Colonic mucosa (tissue), 4 donors: ENCODE measurements at regions not wholly inside any gene's neighbourhood (a gene's known extent, or its start where the extent isn't known, plus 50 kb on each side); places are given as distances from the start of the nearest gene placed in this dataset.
"Not testable (repeated sequence)": the region's sequence is repeated elsewhere in the genome, so short reads cannot be mapped to it uniquely, and the experiment has no call there.

Experiments
- DNase-seq: peaks from one replicate; pipeline ENCODE4 v3.0.0-alpha.2; 2020
- H3K27ac ChIP-seq: fragments of 200-600 bp; one replicate; pipeline ENCODE4 v1.8.0; 2021
- H3K27me3 ChIP-seq: fragments of 200-600 bp; one replicate; pipeline ENCODE4 v1.8.0; 2021
- H3K36me3 ChIP-seq: fragments of 200-600 bp; one replicate; pipeline ENCODE4 v1.8.0; 2021
- H3K4me1 ChIP-seq: fragments of 200-600 bp; one replicate; pipeline ENCODE4 v1.8.0; 2021; ENCODE audit warnings: mild to moderate bottlenecking
- H3K4me3 ChIP-seq: fragments of 200-600 bp; one replicate; pipeline ENCODE4 v1.8.0; 2021
- H3K9ac ChIP-seq, 2 donors: one replicate each; pipeline ENCODE4 v1.7.0; 2013; ENCODE audit warnings: control low read depth in 2 of 2, low read depth in 2 of 2, low read length in 2 of 2
- H3K9me3 ChIP-seq: fragments of 200-600 bp; one replicate; pipeline ENCODE4 v1.8.0; 2021
- intact Hi-C: fragments of 100-400 bp; cut with DNase I; formaldehyde crosslinking; loops from one replicate; pipeline ENCODE4 v1.14.1; 2022
- TF ChIP-seq, protein P1 (sequence below): fragments of 200-600 bp; IDR thresholded peaks from one replicate; pipeline ENCODE4 v1.8.0; 2022; ENCODE audit warnings: antibody characterized with exemption, mild to moderate bottlenecking
- donor health status: healthy.
- donor health status: DM: no; HTN: no; CAD: no.
- donor health status: DM: no; HTN: no; CAD: no.

DNA sequence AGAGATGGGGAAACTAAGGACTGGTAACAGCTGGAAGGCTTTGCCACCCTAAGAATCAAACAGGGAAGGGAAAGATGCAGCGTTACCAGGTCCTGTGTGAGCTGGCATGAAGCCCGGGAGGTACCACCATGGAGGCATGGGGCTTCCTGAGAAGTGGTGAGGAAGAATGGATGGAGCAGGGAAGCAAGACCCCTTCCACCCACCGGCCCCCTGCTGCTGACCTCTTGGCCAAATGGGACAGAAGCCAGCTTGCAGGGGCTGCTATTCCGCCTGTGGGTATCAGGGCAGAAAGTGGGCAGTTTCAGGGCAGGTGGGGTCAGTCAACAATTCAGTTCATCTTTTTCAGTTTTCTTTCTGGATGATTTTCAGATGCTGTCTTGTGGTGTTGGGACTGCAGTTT is 1099.9 kb downstream of the TBC1D22A start:
- no peak for DNase-seq
- Histone ChIP-seq H3K27ac (no peak overlapping the region), H3K9me3 (no peaks in the 10 kb centered on the region), H3K4me3 (no peak overlapping the region), H3K27me3 (no peaks in the 10 kb centered on the region), H3K9ac (no peak overlapping the region), H3K36me3 (no peaks in the 10 kb centered on the region), H3K4me1 (no peaks in the 10 kb centered on the region)
- TF ChIP-seq, protein P1, sequence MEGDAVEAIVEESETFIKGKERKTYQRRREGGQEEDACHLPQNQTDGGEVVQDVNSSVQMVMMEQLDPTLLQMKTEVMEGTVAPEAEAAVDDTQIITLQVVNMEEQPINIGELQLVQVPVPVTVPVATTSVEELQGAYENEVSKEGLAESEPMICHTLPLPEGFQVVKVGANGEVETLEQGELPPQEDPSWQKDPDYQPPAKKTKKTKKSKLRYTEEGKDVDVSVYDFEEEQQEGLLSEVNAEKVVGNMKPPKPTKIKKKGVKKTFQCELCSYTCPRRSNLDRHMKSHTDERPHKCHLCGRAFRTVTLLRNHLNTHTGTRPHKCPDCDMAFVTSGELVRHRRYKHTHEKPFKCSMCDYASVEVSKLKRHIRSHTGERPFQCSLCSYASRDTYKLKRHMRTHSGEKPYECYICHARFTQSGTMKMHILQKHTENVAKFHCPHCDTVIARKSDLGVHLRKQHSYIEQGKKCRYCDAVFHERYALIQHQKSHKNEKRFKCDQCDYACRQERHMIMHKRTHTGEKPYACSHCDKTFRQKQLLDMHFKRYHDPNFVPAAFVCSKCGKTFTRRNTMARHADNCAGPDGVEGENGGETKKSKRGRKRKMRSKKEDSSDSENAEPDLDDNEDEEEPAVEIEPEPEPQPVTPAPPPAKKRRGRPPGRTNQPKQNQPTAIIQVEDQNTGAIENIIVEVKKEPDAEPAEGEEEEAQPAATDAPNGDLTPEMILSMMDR: no peak
- intact Hi-C loops: no loop called here

DNA sequence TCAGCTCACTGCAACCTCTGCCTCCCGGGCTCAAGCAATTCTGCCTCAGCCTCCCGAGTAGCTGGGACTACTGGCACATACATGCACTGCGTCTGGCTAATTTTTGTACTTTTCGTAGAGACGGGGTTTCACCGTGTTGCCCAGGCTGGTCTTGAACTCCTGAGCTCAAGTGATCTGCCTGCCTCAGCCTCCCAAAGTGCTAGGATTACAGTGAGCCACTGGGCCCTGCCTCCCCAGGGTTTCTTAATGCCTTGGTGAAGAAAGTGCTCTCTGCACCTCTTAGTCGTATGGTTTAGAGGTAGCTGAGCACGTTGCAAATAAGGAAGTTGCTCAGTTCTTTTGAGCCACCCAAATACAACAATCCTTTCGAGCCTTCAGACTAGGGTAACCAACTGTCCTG is 1098.5 kb downstream of the TBC1D22A start:
- intact Hi-C loops, H3K36me3 ChIP-seq, H3K4me1 ChIP-seq, DNase-seq, H3K27ac ChIP-seq, H3K9ac ChIP-seq, H3K27me3 ChIP-seq, H3K9me3 ChIP-seq, H3K4me3 ChIP-seq: not testable (repeated sequence)

DNA sequence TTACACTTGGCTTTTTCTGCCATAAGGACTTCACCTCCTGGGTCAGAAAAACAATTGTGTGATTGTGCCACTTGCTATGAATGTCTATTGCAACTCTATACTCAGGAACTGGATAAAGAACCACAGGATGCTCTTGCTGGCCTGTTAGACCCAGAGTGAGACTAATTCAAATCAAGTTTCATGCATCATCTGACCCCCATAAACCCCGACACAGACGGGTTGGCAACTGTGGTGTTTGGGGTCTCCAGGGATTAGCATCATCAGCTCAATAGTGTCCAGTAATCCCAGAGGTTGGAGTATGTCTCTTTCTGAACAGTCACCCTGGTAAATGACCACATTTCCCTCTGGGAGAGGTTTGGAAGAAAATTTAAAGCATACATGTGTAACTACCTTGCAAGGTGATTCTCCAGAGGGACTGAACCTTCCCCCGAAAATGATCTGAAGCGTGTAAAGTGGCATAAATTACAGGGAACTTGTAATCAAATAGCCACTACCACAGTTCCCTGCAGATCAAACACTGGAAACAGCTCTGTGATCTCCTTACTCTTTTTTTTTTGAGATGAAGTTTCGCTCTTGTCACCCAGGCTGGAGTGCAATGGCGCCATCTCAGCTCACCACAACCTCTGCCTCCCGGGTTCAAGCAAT is 1097.6 kb downstream of the TBC1D22A start:
- no peaks in the 10 kb centered on the region for H3K27me3 ChIP-seq
- H3K27ac ChIP-seq: no peak overlapping the region
- DNase-seq: no peak
- intact Hi-C loops: no loop called here
- H3K36me3 ChIP-seq: no peaks in the 10 kb centered on the region
- TF ChIP-seq, protein P1: no peak
- no peak overlapping the region for H3K4me3 ChIP-seq
- no peaks in the 10 kb centered on the region for H3K9me3 ChIP-seq
- H3K4me1 ChIP-seq: no peaks in the 10 kb centered on the region
- H3K9ac ChIP-seq: no peak overlapping the region

DNA sequence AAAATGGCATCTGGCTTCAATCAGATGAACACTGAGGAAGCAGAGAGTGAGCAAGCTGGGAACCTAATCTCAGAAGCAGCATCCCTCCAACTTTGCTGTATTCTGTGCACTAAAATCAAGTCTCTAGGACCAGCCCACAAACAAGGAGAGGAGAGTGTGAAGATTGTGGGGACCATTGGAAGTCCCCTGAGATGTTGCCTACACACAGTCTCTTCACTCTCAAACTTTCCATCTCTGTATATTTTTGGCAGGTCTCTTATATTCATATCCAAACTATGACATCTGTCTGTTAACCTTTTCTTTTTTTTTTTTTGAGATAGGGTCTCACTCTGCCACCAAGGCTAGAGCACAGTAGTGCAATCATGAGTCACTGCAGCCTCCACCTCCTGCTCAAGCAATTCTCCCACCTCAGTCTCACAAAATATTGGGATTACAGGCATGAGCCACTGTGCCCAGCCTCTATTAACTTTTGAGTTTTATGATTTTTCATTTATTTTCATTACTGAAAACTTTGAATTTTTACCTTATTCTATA is 1096.4 kb downstream of the TBC1D22A start:
- no peak overlapping the region for H3K9ac ChIP-seq
- no peaks in the 10 kb centered on the region for H3K9me3 ChIP-seq
- H3K36me3 ChIP-seq: no peaks in the 10 kb centered on the region
- H3K27me3 ChIP-seq: no peaks in the 10 kb centered on the region
- H3K4me3 ChIP-seq: no peak overlapping the region
- H3K4me1 ChIP-seq: no peaks in the 10 kb centered on the region
- intact Hi-C loops: no loop called here
- DNase-seq: no peak
- H3K27ac ChIP-seq: no peak overlapping the region
- TF ChIP-seq, protein P1: no peak

DNA sequence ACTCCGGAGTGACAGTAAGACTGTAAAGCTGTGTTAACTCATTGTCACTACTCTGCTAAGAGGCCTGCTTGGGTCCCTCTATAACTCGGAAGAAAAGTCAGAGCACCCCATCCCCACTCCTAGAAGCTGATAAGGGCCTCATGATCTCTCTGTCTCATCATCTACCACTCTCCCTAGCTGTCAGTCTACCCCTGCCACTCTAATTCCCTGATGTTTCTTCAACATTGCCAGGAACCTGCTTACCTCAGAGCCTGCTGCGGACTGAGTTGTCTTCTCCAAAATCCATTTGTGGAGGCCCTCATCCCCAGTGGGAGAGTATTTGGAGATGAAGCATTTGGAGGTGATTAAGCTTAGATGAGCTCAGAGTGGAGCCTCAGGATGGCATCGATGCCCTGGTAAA is 1092.2 kb downstream of the TBC1D22A start:
- Histone ChIP-seq H3K9ac (no peak overlapping the region), H3K4me3 (no peak overlapping the region), H3K27ac (no peak overlapping the region), H3K9me3 (no peaks in the 10 kb centered on the region), H3K36me3 (no peaks in the 10 kb centered on the region), H3K27me3 (no peaks in the 10 kb centered on the region), H3K4me1 (no peaks in the 10 kb centered on the region)
- TF ChIP-seq, protein P1: no peak
- DNase-seq: no peak
- intact Hi-C loops: no loop called here

DNA sequence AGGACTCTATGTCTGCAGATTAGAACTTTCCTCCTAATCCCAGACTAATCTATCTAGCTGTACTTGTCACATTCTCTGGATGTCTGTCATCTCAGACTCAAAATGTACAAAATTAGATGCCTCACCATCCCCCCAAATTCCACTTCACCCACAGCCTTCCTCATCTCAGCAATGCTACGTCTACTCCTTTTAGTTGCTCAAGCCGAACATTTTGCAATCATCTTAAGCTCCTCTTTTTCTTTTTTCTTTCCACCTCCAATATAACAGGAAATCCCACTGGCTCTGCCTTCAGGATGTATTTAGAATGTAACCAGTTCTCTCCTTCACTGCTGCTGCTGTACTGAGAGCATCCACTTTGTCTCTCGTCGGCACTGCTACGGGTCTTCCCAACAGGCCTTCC is 1091.8 kb downstream of the TBC1D22A start:
- no peak overlapping the region for H3K9ac ChIP-seq
- TF ChIP-seq, protein P1: no peak

More for the DNA sequence above, 1091.8 kb downstream of the TBC1D22A start:
- intact Hi-C loops: no loop called here
- no peaks in the 10 kb centered on the region for H3K36me3 ChIP-seq
- no peak overlapping the region for H3K27ac ChIP-seq
- no peak for DNase-seq
- no peaks in the 10 kb centered on the region for H3K9me3 ChIP-seq
- H3K4me3 ChIP-seq: no peak overlapping the region
- no peaks in the 10 kb centered on the region for H3K4me1 ChIP-seq
- H3K27me3 ChIP-seq: no peaks in the 10 kb centered on the region
